ENCODE measurements at regions not wholly inside any gene's neighbourhood (a gene's known extent, or its start where the extent isn't known, plus 50 kb on each side); places are given as distances from the start of the nearest gene placed in this dataset.
A peak's percentile ranks its signal among the peaks of the same experiment; 100 is the strongest.

- TF ChIP-seq CREM (IDR thresholded peaks at IDR 0.05): no peak
- no peak for TF ChIP-seq CREM (CRISPR knock-in tag; IDR thresholded peaks at IDR 0.05)
- no peak for TF ChIP-seq ZNF766 (CRISPR knock-in tag; IDR thresholded peaks at IDR 0.05; ENCODE audit: borderline replicate concordance)
- TF ChIP-seq MAFF (IDR thresholded peaks at IDR 0.05; ENCODE audit: low read depth, low read length): 0 out of 2 replicates have a peak, but pooled peaks have one; percentile 14
- no peak for TF ChIP-seq ELF4 (CRISPR knock-in tag; IDR thresholded peaks at IDR 0.05; ENCODE audit: borderline replicate concordance)
- no peak for TF ChIP-seq ZNF407 (CRISPR knock-in tag; IDR thresholded peaks at IDR 0.05; ENCODE audit: not compliant biosample characterization)
- no peak for TF ChIP-seq THAP7 (CRISPR knock-in tag; IDR thresholded peaks at IDR 0.05)
- TF ChIP-seq TP53 (CRISPR knock-in tag; conservative IDR thresholded peaks at IDR 0.05): no peak
- TF ChIP-seq RBM22 (optimal IDR thresholded peaks at IDR 0.05; ENCODE audit: low read length): no peak
- TF ChIP-seq DNMT1 (CRISPR knock-in tag; IDR thresholded peaks at IDR 0.05): no peak
- no peak for TF ChIP-seq ZNF318 (CRISPR knock-in tag; IDR thresholded peaks at IDR 0.05)
- TF ChIP-seq ZNF713 (CRISPR knock-in tag; IDR thresholded peaks at IDR 0.05): no peak
These were observed 787.3 kb upstream of the KLHL1 start (continued) for GRCh38 chr13:70895599-70895998.
